ENCODE measurements at regions not wholly inside any gene's neighbourhood (a gene's known extent, or its start where the extent isn't known, plus 50 kb on each side); places are given as distances from the start of the nearest gene placed in this dataset.

DNA sequence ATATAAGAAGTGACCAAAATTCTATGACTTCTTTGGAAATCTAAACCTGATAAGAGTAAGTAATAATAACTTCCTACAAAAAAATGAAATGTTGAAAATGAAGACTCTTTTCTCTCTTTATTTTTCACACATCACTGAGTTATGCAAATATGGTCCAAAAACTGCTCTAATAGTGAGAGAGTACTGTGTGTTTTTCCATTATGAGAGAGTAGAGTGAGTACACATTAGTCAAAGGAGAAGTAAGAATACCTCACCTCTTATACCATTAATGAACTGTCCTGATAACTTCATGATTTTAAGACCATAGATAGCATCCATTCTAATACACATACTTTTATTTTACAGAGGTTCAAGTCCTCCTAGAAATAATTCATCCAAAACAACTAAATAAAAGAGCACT, 1310.2 kb downstream of the SI start:
- Histone ChIP-seq H3K79me2 (ENCODE audit: control insufficient read depth, low read length) (no peaks in the 10 kb centered on the region), H3F3A (ENCODE audit: control insufficient read depth, insufficient read depth) (peaks cover 5% of the 10 kb centered on the region)
- TF ChIP-seq EZH2phosphoT487 (IDR thresholded peaks at IDR 0.05; ENCODE audit: borderline replicate concordance, low read length), result no peak
- TF ChIP-seq, protein P1, sequence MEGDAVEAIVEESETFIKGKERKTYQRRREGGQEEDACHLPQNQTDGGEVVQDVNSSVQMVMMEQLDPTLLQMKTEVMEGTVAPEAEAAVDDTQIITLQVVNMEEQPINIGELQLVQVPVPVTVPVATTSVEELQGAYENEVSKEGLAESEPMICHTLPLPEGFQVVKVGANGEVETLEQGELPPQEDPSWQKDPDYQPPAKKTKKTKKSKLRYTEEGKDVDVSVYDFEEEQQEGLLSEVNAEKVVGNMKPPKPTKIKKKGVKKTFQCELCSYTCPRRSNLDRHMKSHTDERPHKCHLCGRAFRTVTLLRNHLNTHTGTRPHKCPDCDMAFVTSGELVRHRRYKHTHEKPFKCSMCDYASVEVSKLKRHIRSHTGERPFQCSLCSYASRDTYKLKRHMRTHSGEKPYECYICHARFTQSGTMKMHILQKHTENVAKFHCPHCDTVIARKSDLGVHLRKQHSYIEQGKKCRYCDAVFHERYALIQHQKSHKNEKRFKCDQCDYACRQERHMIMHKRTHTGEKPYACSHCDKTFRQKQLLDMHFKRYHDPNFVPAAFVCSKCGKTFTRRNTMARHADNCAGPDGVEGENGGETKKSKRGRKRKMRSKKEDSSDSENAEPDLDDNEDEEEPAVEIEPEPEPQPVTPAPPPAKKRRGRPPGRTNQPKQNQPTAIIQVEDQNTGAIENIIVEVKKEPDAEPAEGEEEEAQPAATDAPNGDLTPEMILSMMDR (IDR thresholded peaks at IDR 0.05; ENCODE audit: low read depth, low read length, poor library complexity, severe bottlenecking), result no peak

DNA sequence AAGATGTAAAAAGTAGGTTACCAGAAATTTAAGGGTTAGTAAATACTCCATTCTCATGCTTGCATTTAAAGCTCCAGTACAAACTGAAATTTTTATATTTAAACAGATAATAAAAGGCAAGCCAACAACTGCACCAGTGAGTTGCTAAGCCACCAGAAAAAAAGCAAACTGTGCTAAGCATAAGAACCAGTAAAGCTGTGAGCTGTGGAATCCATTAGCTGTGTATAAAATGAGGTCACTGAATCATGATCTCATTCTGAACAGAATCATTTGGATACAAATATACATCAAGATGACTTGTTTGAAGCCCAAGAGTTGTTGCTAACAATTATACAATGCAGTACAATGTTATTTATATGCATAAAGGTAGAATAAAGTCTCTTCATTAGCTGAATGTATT, 1312.2 kb downstream of the SI start:
- no peak overlapping the region for H3K4me2 ChIP-seq (ENCODE audit: low read length)
- H3K27ac ChIP-seq (ENCODE audit: low read depth, low read length), result no peak overlapping the region
- H4K20me1 ChIP-seq (ENCODE audit: control insufficient read depth, insufficient read depth, low read depth, low read length), result no peaks in the 10 kb centered on the region
- no peaks in the 10 kb centered on the region for H3K9me2 ChIP-seq (replicated peaks; ENCODE audit: control insufficient read depth, low read length)
- no peaks in the 10 kb centered on the region for H3K79me2 ChIP-seq (ENCODE audit: control insufficient read depth, low read length)
- TF ChIP-seq, protein P1 (IDR thresholded peaks at IDR 0.05; ENCODE audit: low read depth, low read length, poor library complexity, severe bottlenecking), result no peak
- TF ChIP-seq EZH2phosphoT487 (IDR thresholded peaks at IDR 0.05; ENCODE audit: borderline replicate concordance, low read length), result no peak
- H3K9me3 ChIP-seq (ENCODE audit: control insufficient read depth, insufficient read depth, low read length), result peaks cover 13% of the 10 kb centered on the region; the same call in 1 of the 2 replicates
- H3F3A ChIP-seq (ENCODE audit: control insufficient read depth, insufficient read depth), result peaks cover 5% of the 10 kb centered on the region; the same call in 1 of the 2 replicates
- H3K4me1 ChIP-seq (ENCODE audit: control insufficient read depth, low read length), result peaks cover 56% of the 10 kb centered on the region
- H3K4me3 ChIP-seq (ENCODE audit: low read length), result no peak overlapping the region
- H3K27me3 ChIP-seq (ENCODE audit: control insufficient read depth, low read length), result no peaks in the 10 kb centered on the region
- no peaks in the 10 kb centered on the region for H3K36me3 ChIP-seq (ENCODE audit: control insufficient read depth, low read length)

More for the DNA sequence above, 1310.2 kb downstream of the SI start:
- peak overlapping the region; percentile 58 for H3K4me3 ChIP-seq (ENCODE audit: low read length)
- no peaks in the 10 kb centered on the region for H3K27me3 ChIP-seq (ENCODE audit: control insufficient read depth, low read length)
- no peaks in the 10 kb centered on the region for H3K9me2 ChIP-seq (replicated peaks; ENCODE audit: control insufficient read depth, low read length)
- no peaks in the 10 kb centered on the region for H4K20me1 ChIP-seq (ENCODE audit: control insufficient read depth, insufficient read depth, low read depth, low read length)
- peak overlapping the region; percentile 82 for H3K27ac ChIP-seq (ENCODE audit: low read depth, low read length)
- peak overlapping the region; percentile 67 for H3K4me2 ChIP-seq (ENCODE audit: low read length)
- no peaks in the 10 kb centered on the region for H3K36me3 ChIP-seq (ENCODE audit: control insufficient read depth, low read length)
- H3K9me3 ChIP-seq (ENCODE audit: control insufficient read depth, insufficient read depth, low read length), result peaks cover 7% of the 10 kb centered on the region; the same call in 1 of the 2 replicates
- H3K4me1 ChIP-seq (ENCODE audit: control insufficient read depth, low read length), result peaks cover 69% of the 10 kb centered on the region

DNA sequence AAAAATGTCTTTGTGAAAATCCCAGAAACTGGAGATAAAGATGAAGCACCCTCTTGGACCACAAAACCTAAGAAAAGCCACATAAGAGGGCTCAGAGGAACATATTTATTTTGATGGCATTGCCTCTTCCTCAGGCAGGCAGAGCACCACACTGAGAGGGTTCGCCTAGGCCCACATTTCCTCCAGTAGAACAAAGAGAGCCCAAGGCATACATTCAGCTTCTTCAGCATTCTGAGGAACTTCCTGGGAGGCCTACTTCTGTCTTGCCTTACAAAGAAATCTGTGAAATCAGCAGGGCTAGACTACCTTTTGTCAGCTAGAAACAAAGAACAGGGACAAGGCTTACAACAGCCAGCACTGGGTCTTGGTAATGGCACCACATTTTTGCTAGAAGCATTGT, 1325.3 kb downstream of the SI start:
- Histone ChIP-seq H3K27me3 (ENCODE audit: control insufficient read depth, low read length) (no peaks in the 10 kb centered on the region), H3K36me3 (ENCODE audit: control insufficient read depth, low read length) (no peaks in the 10 kb centered on the region), H3K4me2 (ENCODE audit: low read length) (no peak overlapping the region), H3K9me3 (ENCODE audit: control insufficient read depth, insufficient read depth, low read length) (peaks cover 10% of the 10 kb centered on the region), H3K27ac (ENCODE audit: low read depth, low read length) (no peak overlapping the region), H3F3A (ENCODE audit: control insufficient read depth, insufficient read depth) (no peaks in the 10 kb centered on the region), H3K79me2 (ENCODE audit: control insufficient read depth, low read length) (no peaks in the 10 kb centered on the region), H3K9me2 (replicated peaks; ENCODE audit: control insufficient read depth, low read length) (no peaks in the 10 kb centered on the region), H4K20me1 (ENCODE audit: control insufficient read depth, insufficient read depth, low read depth, low read length) (no peaks in the 10 kb centered on the region), H3K4me1 (ENCODE audit: control insufficient read depth, low read length) (no peaks in the 10 kb centered on the region), H3K4me3 (ENCODE audit: low read length) (no peak overlapping the region)
- TF ChIP-seq, protein P1 (IDR thresholded peaks at IDR 0.05; ENCODE audit: low read depth, low read length, poor library complexity, severe bottlenecking), result no peak

Data from DOHH2 (cell line).